ENCODE measurements at regions not wholly inside any gene's neighbourhood (a gene's known extent, or its start where the extent isn't known, plus 50 kb on each side); places are given as distances from the start of the nearest gene placed in this dataset.

DNA sequence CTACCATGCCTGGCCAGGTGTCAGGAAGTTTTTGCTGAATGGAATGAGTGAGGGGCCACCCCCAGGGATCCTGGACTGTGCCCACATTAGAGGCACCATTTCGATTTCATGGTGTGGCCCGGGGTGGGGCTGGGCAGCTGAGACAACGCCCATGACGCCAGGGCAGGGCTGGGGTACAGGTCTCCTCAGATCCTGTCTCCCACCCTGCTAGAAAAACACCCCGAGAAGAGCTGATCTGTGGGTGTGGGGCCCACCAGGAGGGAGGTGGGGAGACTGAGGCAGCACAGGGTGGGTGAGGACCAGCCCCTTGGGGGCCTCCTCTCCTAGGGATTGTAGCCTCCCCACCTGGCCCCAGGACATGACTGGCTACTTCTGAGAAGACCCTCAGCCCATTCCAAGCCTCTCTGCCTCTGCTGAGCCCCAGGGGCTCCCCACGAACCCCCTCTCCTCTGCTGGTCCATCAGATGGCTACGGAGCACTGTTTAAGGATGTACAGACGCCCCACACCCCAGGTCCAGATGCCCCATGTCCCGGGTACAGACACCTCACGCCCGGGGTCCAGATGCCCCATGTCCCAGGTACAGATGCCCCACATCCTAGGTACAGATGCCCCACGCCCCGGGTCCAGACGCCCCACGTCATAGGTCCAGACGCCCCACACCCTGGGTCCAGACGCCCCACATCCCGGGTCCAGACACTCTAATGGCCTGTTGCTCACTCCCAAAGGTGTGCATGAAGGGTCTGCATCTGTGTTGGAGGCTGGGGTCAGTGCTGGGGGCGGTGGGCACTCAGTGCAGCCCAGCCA, 99.4 kb downstream of the MICALL2 start:
- DNase-seq (ENCODE audit: low spot score): no peak

DNA sequence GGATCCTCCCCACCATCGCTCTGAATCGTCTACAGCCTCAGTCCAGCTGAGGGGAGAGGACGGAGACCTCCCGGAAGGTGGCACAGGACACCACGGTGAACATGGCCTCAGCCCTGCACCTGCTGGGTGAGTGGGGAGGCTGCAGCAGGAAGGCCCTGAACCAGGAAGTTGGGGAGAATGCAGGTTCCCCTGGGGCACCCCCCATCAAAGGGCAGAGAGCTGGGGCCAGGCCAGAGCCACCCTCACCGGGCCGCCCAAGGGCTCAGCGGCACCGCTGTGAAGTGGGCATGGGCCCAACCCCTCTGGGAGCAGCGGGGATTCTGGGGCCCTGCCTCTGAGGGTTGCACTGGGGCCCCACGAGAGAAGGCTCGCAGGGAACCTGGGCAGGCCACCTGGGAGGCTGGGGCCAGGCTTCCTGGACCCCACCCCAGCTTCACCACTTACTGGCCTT, 98.7 kb downstream of the MICALL2 start:
- DNase-seq (ENCODE audit: low spot score): no peak

DNA sequence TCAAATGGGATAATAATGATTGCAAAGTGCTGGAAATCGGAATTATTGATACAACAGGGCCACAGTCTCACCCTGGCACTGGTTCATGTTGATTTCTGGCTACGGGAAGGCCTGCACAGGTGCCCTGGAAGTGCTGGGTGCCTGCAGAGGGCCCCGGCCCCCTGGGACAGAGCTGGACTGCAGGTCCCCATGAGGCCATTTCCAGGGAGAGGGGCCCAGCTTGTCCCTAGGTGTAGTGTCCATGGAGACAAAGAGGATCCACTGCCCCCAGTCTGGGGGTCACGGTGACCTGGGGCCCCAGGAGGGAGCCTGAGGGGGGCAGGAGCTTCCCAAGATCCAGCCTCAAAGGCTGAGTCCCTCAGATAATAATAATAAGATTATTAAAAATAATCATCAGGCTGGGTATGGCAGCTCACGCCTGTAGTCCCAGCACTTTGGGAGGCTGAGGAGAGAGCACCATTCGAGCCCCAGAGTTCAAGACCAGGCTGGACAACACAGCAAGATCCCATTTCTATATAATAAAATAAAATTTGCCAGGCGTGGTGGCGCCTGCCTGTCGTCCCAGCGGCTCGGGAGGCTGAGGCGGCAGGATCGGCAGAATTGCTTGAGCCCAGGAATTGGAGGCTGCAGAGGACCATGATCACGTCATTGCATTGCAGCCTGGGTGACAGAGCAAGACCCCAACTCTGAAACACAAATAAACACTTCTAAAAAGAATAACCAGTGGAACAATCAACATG, 98.1 kb downstream of the MICALL2 start:
- no peak for DNase-seq (ENCODE audit: low spot score)

DNA sequence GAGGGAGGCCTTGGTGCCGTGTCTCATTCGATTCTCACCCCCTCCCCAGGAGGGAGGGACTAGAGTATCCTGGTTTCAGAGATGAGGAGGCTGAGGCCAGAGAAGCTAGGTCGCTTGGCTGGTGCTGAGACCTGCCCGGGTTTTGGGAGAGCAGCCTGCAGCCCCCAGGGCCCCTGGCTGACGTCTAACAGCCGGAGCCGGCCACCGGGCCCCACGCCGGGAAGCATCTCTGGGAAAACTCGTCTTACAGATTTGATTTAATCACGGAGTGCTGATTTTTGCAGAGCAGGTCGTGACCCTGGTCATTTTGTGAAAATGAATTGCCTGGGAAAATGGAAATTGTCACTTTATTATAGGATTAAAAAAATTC, 97.5 kb downstream of the MICALL2 start:
- no peak for DNase-seq (ENCODE audit: low spot score)

DNA sequence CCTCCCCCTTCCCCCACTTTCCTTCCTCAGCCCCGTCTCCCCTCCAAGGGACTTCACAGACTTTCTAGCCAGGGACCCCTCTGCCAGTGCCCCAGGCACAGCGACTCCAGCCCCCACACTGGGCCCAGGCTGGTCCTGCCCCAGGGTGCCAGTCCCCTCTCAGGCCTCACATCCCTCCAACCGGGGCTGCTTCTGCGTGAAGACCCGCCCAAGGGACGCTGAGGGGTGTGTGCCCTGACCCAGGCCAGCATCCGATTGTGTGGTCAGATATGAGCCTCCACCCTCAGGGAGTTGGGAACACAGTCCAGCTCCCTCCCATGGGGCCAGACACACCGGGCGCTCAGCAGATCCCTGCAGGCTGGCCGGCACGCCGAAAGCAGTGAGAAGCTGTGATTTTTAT, 97.0 kb downstream of the MICALL2 start:
- DNase-seq (ENCODE audit: low spot score): no peak

DNA sequence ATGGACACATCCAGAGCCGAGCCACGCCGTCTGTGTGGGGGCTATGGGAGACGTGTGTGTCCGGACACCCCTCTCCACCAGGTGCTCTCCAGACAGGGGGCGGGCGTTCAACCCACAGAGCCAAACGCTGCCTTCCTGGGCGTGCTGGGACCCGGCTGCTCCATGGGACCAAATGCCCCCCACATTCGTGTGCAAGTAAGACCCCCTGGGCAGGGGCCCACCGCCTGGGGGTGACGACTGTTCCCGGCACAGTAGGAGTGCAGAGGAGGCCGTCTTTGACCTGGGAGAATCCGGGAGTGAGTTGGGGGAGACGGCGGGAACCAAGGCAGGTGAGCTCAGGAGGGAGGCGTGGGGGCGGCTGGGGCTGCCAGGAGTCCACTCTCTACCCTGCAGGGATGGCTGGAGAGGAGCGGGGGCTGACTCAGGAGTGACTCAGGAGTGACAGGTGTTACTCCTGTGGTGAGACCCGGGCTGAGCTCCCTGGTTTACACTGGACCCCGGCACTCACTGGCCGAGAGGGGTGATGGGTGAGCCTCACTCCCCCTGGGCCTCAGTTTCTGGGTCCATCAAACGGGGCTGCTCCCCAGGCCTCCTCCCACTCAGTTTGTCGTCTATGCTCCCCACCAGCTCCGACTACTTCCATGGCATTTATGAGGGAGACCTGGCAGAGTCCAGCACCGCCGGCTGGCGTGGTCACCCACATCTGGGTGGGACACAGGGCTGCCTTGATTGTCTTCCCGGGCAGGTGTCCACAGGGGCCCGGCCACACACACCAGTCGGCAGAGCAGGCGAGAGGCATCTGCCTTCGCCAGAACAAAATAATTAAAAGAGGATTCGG, 95.0 kb downstream of the MICALL2 start:
- DNase-seq (ENCODE audit: low spot score): no peak

DNA sequence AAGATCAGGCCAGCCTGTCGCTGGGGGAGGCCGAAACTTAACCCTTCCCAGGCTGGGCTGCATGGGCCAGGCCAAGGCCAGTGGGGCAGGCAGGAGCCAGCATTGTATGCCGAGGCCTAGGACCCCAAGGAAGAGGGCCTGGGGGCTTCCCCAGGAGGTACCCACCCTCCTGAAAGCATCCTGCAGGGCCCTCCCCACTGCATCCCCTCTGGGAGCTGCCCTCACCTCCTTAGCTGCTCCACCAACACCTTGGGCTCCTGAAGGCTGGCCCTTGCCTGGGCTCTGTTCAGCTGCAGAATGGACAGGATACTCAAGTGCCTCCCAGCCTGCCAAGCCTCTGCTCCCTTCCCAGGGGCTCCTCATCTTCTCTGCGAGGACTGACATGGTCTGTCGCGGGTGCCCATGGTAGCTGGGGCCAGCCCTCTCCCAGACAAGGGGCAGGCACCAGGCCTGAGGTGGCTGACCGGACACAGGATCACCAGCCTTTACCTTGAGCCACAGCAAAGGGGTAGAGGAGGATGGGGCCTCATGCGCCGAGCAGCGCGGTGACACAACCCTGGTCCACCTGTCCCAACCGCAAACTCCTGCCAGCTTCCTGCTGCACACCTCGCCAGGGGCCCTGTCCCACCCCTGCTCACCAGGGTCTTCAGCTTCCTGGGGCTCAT, 94.2 kb downstream of the MICALL2 start:
- no peak for DNase-seq (ENCODE audit: low spot score)

DNA sequence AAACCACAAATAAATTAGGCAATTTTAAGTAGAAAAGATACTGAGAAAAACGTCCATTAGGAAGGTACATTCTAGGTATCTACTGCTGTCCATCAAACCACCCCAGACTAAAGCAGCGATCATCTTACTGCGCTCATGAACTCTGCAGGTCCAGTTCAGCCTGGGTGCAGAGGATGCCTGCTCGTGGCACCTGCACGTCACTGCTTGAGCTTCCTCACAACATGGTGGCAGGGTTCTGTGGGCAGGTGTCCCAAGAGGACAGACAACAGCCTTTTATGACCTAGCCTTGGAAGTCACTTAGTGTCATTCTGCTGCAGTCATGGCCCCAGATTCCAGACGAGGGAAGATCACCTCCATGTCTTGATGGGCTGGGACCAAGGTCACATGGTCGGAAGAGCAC, 93.4 kb downstream of the MICALL2 start:
- no peak for DNase-seq (ENCODE audit: low spot score)

DNA sequence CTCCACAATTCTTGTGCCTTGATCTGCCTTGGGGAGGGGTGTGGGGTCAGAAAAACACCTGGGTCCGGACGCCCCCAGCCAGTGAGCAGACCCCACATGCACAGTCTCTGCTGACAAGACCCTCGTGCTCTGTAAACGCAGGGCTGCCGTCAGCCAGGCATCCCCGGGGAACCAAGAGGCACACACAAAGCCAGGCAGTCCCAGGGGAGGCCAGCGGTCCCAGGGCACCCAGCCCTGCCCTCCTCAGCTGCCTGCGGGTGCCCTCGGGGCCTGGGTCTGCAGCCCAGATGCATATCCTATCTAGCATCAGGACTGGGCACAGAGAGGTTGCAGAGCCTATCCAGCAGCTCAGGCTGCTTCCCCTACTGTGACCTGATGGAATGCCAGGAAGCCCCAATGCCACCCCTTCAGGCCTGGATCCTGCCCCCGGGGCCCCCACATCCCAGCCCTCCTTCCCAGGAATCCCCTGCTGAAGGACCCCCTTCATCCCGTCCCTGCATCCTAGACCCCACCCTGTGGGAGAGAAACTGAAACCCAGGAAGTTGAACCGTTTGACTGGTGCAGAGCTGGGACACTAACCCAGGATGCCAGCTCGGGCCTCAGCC, 92.4 kb downstream of the MICALL2 start:
- DNase-seq (ENCODE audit: low spot score): no peak

DNA sequence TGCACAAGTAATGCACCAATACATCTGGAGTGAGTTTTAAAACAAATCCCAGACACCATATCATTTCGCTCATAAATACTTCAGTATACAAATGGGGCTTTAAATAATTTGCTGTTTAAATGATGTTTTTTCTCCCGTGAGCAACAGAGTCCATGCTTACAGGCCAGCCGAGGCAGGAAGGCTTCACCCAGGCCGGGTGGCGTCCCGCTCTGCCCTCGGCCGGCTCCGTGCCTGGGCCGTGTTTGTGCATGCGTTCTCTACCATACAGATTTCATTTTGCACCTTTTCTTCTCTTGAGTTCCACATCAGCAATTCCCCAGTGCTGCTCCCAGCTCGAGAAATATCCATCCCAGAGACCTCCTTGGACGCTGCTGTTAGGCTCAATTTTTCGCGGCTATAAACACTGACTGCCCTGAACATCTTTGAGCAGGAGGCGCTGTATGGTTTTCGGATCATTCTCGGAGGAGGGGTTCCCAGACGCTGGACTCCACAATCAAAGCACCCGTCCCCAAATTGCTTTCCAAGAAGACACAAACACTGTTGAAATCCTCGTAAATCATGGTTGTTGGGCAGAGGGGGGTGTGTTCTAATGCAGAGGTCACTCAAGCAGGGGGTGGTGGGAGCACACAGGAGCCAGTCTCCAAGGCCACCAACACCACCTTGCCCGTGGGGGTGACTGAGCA, 91.6 kb downstream of the MICALL2 start:
- no peak for DNase-seq (ENCODE audit: low spot score)

DNA sequence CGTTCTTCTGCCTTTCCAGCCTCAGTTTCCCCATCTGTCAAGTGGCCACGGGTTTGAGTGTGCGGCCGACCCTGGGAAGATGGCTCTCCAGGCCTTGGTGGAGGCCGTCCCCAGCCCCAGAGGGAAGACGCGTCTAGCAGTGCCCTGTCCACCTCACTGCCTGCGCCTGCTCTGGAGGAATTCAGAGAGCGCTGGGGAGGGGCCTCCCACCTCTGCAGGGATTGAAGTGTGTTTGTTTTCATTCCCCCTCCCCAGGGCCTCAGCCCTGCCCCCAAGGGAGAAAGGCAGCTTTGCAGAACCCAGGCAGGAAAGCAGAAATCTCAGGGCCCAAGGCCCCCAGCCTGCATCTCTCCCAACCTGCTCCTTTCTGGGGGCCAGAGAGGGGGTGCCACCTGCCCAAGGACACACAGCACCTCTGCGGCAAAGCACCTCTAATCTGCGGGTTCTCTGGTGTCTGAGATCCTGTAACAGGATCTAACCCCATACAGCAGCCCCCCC, 91.0 kb downstream of the MICALL2 start:
- no peak for DNase-seq (ENCODE audit: low spot score)

DNA sequence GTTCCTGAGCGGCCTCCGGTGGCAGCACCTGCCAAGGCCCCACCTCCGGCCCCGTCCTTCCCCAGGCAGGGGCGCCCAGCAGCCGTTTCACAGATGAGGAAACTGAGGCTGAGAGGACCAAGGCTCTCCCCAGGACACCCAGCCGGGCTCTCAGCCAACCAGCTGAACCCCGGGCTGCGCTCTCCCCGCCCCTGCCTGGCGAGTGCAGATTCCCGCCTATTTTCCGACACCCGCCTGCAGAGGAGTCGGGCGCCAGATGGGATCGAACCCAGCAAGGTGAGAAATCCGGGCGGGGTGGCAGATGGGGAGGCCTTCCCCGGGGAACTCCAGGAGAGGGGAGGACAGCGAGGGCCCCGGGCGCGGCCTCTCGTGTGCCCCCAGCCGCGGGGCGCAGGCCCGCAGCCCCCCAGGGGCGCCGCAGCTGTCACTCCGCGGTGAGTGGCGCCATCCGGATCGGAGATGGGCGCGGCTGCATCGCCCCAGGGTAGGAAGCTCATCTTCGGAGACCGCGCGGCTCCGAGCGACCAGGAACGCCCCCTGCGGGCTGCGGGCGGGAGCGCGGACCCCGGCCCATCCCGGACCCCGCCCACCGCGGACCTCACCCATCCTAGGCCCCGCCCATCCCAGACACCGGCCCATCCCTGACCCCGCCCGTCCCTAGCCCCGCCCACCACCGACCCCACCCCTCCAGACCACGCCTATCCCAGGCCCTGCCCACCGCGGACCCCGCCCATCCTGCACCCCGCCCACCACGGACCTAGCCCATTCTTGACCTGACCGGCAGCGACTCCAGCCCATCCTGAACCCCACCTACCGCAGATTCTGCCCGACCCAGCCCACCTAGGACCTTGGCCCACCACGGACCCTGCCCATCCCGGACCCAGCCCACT, 90.3 kb downstream of the MICALL2 start:
- peak; percentile 66 for DNase-seq (ENCODE audit: low spot score)

DNA sequence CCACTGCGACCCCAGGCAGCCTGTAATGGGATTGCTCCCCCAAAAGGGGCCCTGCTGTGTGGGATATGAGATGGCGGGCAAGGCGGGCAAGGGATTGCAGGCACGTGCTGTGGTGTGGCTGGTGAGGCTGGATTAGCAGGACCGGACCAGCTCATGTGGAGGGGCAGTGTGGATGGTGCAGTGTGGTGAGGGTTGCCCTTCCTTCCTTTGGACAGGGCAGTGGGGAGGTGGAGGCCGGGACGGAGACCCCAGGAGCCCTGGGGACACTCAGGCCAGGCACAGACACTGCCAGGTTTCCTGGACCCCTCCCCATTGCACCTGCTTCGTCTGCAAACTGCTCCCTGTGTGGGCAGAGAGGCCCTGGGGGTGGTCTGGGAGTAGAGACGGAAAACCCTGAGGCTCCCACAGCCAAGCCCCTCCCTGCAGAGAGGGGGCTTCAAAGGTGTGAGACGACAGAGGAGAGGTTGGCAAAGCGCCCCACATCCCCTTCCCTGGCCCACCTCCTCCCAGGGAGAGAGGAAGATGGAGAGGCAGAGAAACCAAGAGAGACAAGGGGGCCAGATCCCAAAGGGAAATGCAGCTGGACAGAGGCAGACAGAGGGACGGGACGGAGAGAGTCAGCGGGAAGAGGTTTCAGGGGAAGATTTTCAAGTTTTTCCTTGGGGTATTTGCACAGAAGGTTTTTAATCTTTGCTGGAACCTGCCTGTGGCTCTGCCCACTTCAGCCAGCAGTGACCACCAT, 89.2 kb downstream of the MICALL2 start:
- DNase-seq (ENCODE audit: low spot score): no peak

DNA sequence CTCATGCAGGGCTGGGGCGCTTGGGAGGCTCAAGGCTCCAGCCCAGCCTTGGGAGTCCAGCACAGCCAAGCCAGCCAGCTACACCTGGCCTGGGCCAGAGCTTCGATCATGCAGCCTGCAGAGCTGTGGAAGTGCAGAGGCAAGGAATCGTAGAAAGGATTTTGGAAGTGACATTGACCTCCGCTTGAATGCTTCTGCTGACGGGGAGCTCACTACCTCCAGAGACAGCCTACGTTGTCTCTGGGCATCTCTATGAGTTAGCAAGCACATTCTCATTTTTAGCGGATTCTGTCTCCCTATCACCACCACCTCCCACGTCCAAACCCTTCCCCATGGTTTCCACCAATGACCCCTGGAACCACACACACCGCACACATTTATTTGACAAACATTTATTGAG, 88.5 kb downstream of the MICALL2 start:
- no peak for DNase-seq (ENCODE audit: low spot score)

DNA sequence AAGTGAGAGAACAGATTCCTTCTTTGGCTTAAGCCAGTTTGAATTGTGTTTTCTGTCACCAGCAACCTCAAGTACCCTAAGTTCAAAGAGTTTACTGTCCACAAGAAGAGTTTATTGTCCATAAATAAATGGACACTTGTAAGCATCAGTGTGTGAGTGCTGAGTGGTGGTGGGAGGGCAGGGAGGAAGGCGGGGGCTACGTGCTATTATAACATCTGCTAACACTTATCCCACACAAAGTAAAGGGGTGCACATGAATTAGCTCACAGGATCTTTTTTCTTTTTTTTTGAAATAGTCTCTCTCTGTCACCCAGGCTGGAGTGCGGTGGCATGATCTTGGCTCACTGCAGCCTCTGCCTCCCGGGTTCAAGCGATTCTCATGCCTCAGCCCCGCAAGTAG, 87.2 kb downstream of the MICALL2 start:
- no peak for DNase-seq (ENCODE audit: low spot score)

DNA sequence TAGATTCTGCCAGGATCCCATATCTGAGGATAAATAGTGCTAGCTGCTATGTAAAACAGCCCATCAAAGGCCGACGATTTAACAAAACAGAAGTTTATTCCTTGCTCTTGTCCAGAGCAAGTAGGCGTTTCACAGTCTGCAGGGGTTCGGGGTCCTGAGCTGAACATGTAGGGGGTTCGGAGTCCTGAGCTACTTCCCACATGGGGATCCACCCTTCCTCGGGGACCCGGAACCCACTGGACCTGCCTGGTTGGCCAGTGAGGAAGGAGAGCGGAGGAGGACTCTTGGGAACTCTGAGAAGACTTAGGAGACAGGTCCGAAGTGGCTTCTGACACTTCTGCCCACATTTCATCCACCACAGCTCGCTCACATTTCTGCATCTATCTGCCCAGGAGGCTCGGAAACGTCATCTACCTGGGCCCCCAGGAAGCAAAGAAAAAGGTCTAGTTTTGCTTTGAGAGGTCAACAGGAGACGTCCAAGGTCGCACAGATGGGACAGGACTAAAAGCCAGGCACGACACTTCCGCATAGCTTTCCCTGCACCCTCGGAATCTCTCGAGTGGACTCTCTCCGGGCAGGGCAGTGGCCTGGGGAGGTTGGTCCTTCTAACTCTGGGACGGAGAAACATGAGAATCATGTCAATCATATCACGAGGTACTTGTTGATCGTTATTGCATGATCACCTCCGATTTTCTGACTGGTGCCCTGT, 86.4 kb downstream of the MICALL2 start:
- no peak for DNase-seq (ENCODE audit: low spot score)

DNA sequence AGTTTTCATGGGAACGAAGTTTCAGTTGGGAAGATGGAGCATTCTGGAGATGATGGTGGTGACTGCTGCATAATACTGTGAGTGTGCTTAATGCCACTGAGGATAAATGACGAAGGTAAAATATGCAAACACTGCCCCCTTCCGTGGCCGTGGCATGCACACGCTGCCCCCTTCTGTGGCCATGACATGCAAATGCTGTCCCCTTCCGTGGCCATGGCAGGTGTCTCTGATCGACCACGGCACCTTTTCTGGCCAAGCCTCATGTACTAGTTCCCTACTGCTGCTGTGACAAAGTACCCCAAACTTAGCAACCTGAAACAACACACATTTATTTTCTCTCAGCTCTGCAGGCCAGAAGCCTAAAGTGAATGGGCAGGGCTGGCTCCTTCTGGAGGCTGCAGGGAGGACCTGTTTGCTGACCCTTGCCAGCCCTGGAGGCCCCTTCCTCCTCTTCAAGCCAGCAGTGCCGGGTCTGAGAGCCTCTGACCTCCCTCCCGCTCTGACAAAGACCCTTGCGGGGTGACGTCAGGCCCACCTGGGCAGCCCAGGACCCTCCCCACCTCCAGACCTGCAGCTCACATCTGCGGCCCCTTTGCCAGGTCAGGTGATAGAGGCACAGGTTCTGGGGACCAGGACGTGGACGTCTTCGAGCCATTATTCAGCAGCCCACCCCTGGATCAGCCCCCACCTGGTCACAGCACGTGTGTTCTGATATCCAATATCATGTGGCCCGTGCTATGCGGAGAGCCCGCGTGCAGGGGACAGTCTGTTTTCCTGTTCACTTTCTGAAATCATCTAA, 82.0 kb downstream of the MICALL2 start:
- DNase-seq (ENCODE audit: low spot score): no peak
